ENCODE measurements at regions not wholly inside any gene's neighbourhood (a gene's known extent, or its start where the extent isn't known, plus 50 kb on each side); places are given as distances from the start of the nearest gene placed in this dataset.

DNA sequence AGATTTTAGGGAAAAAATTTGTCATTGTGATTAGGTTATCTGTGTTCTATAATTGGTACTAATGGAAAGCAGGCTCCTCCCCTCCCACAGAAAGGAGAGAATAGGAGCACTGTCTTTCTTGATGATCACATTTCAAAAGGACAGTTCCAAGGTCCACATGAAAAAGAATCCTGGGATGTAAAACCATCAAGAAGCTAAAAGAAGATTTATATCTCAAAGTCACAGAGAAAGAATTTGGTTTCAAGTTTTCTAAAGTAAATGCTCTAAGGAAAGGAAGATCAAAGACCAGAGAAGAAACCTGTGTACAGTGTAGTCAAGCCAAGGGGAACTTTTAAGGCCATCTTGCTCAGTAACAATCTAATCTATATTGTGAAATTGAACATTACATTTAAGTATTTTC lies 652.7 kb upstream of the HS3ST5 start:
- Histone ChIP-seq H3F3A (replicated peaks; ENCODE audit: insufficient read depth) (no peaks in the 10 kb centered on the region), H3K4me3 (ENCODE audit: low read depth in 2 of 2, low read length in 1 of 2) (no peak overlapping the region), H3K27ac (ENCODE audit: low read depth in 2 of 2, low read length in 1 of 2) (no peak overlapping the region), H3K27me3 (ENCODE audit: insufficient read depth) (no peaks in the 10 kb centered on the region), H3K79me2 (ENCODE audit: insufficient read depth) (no peaks in the 10 kb centered on the region), H3K4me1 (ENCODE audit: control insufficient read depth in 1 of 2, insufficient read depth in 2 of 2, low read depth in 1 of 2, low read length in 1 of 2) (no peaks in the 10 kb centered on the region), H2AFZ (ENCODE audit: low read depth) (no peak overlapping the region), H3K9me2 (no peaks in the 10 kb centered on the region), H3K9ac (no peak overlapping the region), H3K36me3 (replicated peaks in 1 of 2; ENCODE audit: control insufficient read depth in 1 of 2, insufficient read depth in 2 of 2, low read length in 1 of 2) (no peaks in the 10 kb centered on the region), H3K9me3 (no peaks in the 10 kb centered on the region), H3K4me2 (no peak overlapping the region), H4K20me1 (ENCODE audit: insufficient read depth) (no peaks in the 10 kb centered on the region)
- POLR2A ChIA-PET, result no interaction called here
- CTCF ChIA-PET, result no interaction called here
- DNase-seq, result no peak
- TF ChIP-seq, protein P1, sequence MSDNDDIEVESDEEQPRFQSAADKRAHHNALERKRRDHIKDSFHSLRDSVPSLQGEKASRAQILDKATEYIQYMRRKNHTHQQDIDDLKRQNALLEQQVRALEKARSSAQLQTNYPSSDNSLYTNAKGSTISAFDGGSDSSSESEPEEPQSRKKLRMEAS (IDR thresholded peaks at IDR 0.05; ENCODE audit: low read depth), result no peak
- TF ChIP-seq YY1 (IDR thresholded peaks at IDR 0.05; ENCODE audit: low read depth), result no peak
- no peak for TF ChIP-seq MXI1 (IDR thresholded peaks at IDR 0.05; ENCODE audit: low read depth, low read length)
- no peak for TF ChIP-seq TEAD4 (IDR thresholded peaks at IDR 0.05; ENCODE audit: borderline replicate concordance, insufficient read depth)
- TF ChIP-seq, protein P2, sequence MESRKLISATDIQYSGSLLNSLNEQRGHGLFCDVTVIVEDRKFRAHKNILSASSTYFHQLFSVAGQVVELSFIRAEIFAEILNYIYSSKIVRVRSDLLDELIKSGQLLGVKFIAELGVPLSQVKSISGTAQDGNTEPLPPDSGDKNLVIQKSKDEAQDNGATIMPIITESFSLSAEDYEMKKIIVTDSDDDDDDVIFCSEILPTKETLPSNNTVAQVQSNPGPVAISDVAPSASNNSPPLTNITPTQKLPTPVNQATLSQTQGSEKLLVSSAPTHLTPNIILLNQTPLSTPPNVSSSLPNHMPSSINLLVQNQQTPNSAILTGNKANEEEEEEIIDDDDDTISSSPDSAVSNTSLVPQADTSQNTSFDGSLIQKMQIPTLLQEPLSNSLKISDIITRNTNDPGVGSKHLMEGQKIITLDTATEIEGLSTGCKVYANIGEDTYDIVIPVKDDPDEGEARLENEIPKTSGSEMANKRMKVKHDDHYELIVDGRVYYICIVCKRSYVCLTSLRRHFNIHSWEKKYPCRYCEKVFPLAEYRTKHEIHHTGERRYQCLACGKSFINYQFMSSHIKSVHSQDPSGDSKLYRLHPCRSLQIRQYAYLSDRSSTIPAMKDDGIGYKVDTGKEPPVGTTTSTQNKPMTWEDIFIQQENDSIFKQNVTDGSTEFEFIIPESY (IDR thresholded peaks at IDR 0.05; ENCODE audit: borderline replicate concordance, low read depth), result no peak
- TF ChIP-seq SIN3A (IDR thresholded peaks at IDR 0.05; ENCODE audit: borderline replicate concordance, low read depth, low read length), result no peak
- TF ChIP-seq, protein P3, sequence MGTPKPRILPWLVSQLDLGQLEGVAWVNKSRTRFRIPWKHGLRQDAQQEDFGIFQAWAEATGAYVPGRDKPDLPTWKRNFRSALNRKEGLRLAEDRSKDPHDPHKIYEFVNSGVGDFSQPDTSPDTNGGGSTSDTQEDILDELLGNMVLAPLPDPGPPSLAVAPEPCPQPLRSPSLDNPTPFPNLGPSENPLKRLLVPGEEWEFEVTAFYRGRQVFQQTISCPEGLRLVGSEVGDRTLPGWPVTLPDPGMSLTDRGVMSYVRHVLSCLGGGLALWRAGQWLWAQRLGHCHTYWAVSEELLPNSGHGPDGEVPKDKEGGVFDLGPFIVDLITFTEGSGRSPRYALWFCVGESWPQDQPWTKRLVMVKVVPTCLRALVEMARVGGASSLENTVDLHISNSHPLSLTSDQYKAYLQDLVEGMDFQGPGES (IDR thresholded peaks at IDR 0.05; ENCODE audit: low read depth, low read length), result no peak
- TF ChIP-seq FOXJ3 (CRISPR knock-in tag; IDR thresholded peaks at IDR 0.05), result no peak
- no peak for TF ChIP-seq RXRA (IDR thresholded peaks at IDR 0.05; ENCODE audit: borderline replicate concordance, low read depth)
- TF ChIP-seq FOSL2 (IDR thresholded peaks at IDR 0.05; ENCODE audit: borderline replicate concordance, low read depth), result no peak
- TF ChIP-seq ELF1 (IDR thresholded peaks at IDR 0.05), result no peak
- no peak for TF ChIP-seq TAF1 (IDR thresholded peaks at IDR 0.05; ENCODE audit: borderline replicate concordance, low read depth, low read length)
- TF ChIP-seq CHD2 (IDR thresholded peaks at IDR 0.05; ENCODE audit: low read length, partially characterized antibody), result no peak
- TF ChIP-seq RFX5 (IDR thresholded peaks at IDR 0.05; ENCODE audit: low read length), result no peak
- no peak for TF ChIP-seq EP300 (IDR thresholded peaks at IDR 0.05; ENCODE audit: borderline replicate concordance in 1 of 2, low read depth in 1 of 2, low read length in 1 of 2)
- TF ChIP-seq JUND (IDR thresholded peaks at IDR 0.05), result no peak
- no peak for TF ChIP-seq MEF2A (IDR thresholded peaks at IDR 0.05; ENCODE audit: borderline replicate concordance, low read depth)
- no peak for TF ChIP-seq GABPA (IDR thresholded peaks at IDR 0.05; ENCODE audit: low read depth)

All from SK-N-SH (cell line).